Loucy (cell line): ENCODE measurements at regions not wholly inside any gene's neighbourhood (a gene's known extent, or its start where the extent isn't known, plus 50 kb on each side); places are given as distances from the start of the nearest gene placed in this dataset.

ENCODE experiments used
- H2AFZ ChIP-seq: fragments of 200-600 bp; sonication (generic); 2 replicates; pipeline ENCODE4 v1.6.0; 2016; ENCODE audit warnings: antibody characterized with exemption, mild to moderate bottlenecking, low read length, moderate library complexity
- H3F3A ChIP-seq: fragments of 200-600 bp; 2 replicates; pipeline ENCODE4 v1.6.0; 2016; ENCODE audit warnings: antibody characterized with exemption, low read depth, mild to moderate bottlenecking
- H3K27me3 ChIP-seq: fragments of 200-600 bp; sonication (generic); 2 replicates; pipeline ENCODE4 v1.6.1; 2014; ENCODE audit warnings: low read length, mild to moderate bottlenecking; ENCODE audit not compliant: insufficient read depth, poor library complexity, severe bottlenecking
- H3K36me3 ChIP-seq: fragments of 200-600 bp; sonication (generic); 2 replicates; pipeline ENCODE4 v1.6.1; 2016; ENCODE audit warnings: low read length; ENCODE audit not compliant: insufficient read depth
- H3K4me1 ChIP-seq: fragments of 200-600 bp; sonication (generic); 2 replicates; pipeline ENCODE4 v1.5.1; 2014; ENCODE audit warnings: low read length, mild to moderate bottlenecking; ENCODE audit not compliant: insufficient read depth, poor library complexity, severe bottlenecking
- H3K4me2 ChIP-seq: fragments of 200-600 bp; sonication (generic); 2 replicates; pipeline ENCODE4 v1.6.0; 2014; ENCODE audit warnings: antibody characterized with exemption, low read length, low read depth, mild to moderate bottlenecking; ENCODE audit not compliant: poor library complexity, severe bottlenecking
- H3K4me3 ChIP-seq: fragments of 200-600 bp; sonication (generic); 2 replicates; pipeline ENCODE4 v1.5.1; 2014; ENCODE audit warnings: low read length, mild to moderate bottlenecking, mixed read lengths; ENCODE audit not compliant: poor library complexity, severe bottlenecking
- H3K79me2 ChIP-seq: fragments of 200-600 bp; sonication (generic); 2 replicates; pipeline ENCODE4 v1.6.1; 2014; ENCODE audit warnings: low read length; ENCODE audit not compliant: insufficient read depth
- H3K9ac ChIP-seq: fragments of 200-600 bp; sonication (generic); 2 replicates; pipeline ENCODE4 v1.6.0; 2014; ENCODE audit warnings: mild to moderate bottlenecking, low read depth, low read length, moderate library complexity; ENCODE audit not compliant: poor library complexity, severe bottlenecking
- H3K9me2 ChIP-seq: fragments of 200-600 bp; sonication (generic); replicated peaks from 2 replicates; pipeline ENCODE4 v1.6.1; 2016; ENCODE audit warnings: low read depth, low read length, mixed read lengths
- H3K9me3 ChIP-seq: fragments of 200-600 bp; sonication (generic); 2 replicates; pipeline ENCODE4 v1.6.1; 2014; ENCODE audit warnings: mild to moderate bottlenecking, antibody characterized with exemption, low read length, low read depth; ENCODE audit not compliant: insufficient read depth
- H4K20me1 ChIP-seq: fragments of 200-600 bp; sonication (generic); 2 replicates; pipeline ENCODE4 v1.6.0; 2014; ENCODE audit warnings: antibody characterized with exemption, low read length, mild to moderate bottlenecking; ENCODE audit not compliant: insufficient read depth, poor library complexity, severe bottlenecking
- EZH2phosphoT487 ChIP-seq: fragments of 200-600 bp; IDR thresholded peaks from 2 replicates; pipeline ENCODE4 v1.6.1; 2018; ENCODE audit warnings: antibody characterized with exemption, mild to moderate bottlenecking, moderate library complexity, borderline replicate concordance
- TF ChIP-seq, protein P1 (sequence below): fragments of 200-600 bp; sonication (generic); conservative IDR thresholded peaks from 2 replicates; pipeline ENCODE4 v1.5.1; 2014; ENCODE audit warnings: mild to moderate bottlenecking, antibody characterized with exemption, low read length

- no peaks in the 10 kb centered on the region for H3K4me1 ChIP-seq
- H3K9ac ChIP-seq, result no peak overlapping the region
- no peak overlapping the region for H3K4me3 ChIP-seq
- H3F3A ChIP-seq, result no peaks in the 10 kb centered on the region
- no peaks in the 10 kb centered on the region for H3K9me2 ChIP-seq
- no peaks in the 10 kb centered on the region for H3K9me3 ChIP-seq
- no peak overlapping the region for H2AFZ ChIP-seq
- H3K79me2 ChIP-seq, result no peaks in the 10 kb centered on the region
- TF ChIP-seq EZH2phosphoT487, result no peak
- TF ChIP-seq, protein P1, sequence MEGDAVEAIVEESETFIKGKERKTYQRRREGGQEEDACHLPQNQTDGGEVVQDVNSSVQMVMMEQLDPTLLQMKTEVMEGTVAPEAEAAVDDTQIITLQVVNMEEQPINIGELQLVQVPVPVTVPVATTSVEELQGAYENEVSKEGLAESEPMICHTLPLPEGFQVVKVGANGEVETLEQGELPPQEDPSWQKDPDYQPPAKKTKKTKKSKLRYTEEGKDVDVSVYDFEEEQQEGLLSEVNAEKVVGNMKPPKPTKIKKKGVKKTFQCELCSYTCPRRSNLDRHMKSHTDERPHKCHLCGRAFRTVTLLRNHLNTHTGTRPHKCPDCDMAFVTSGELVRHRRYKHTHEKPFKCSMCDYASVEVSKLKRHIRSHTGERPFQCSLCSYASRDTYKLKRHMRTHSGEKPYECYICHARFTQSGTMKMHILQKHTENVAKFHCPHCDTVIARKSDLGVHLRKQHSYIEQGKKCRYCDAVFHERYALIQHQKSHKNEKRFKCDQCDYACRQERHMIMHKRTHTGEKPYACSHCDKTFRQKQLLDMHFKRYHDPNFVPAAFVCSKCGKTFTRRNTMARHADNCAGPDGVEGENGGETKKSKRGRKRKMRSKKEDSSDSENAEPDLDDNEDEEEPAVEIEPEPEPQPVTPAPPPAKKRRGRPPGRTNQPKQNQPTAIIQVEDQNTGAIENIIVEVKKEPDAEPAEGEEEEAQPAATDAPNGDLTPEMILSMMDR, result no peak
- H4K20me1 ChIP-seq, result no peaks in the 10 kb centered on the region
- H3K36me3 ChIP-seq, result no peaks in the 10 kb centered on the region
- H3K27me3 ChIP-seq, result no peaks in the 10 kb centered on the region
- H3K4me2 ChIP-seq, result no peak overlapping the region
Measured at GRCh38 chr1:200233393-200233792, 176.4 kb downstream of the ZNF281 start.

- no peaks in the 10 kb centered on the region for H3K9me3 ChIP-seq
- H4K20me1 ChIP-seq, result no peaks in the 10 kb centered on the region
- H3K79me2 ChIP-seq, result no peaks in the 10 kb centered on the region
- H3K4me3 ChIP-seq, result no peak overlapping the region
- H3K9me2 ChIP-seq, result no peaks in the 10 kb centered on the region
- H2AFZ ChIP-seq, result no peak overlapping the region
- H3F3A ChIP-seq, result no peaks in the 10 kb centered on the region
- no peaks in the 10 kb centered on the region for H3K36me3 ChIP-seq
- peaks cover 3% of the 10 kb centered on the region for H3K4me1 ChIP-seq
- H3K27me3 ChIP-seq, result peaks cover 3% of the 10 kb centered on the region
- no peak overlapping the region for H3K9ac ChIP-seq
- no peak overlapping the region for H3K4me2 ChIP-seq
- TF ChIP-seq, protein P1, result no peak
Measured at GRCh38 chr1:200231787-200232231, 178.0 kb downstream of the ZNF281 start.

- H4K20me1 ChIP-seq, result no peaks in the 10 kb centered on the region
- no peaks in the 10 kb centered on the region for H3K36me3 ChIP-seq
Measured at GRCh38 chr1:200230671-200231070, 179.2 kb downstream of the ZNF281 start.

GRCh38 chr1:200228486-200228885 is 181.3 kb downstream of the ZNF281 start:
- Histone ChIP-seq H2AFZ (no peak overlapping the region), H3K36me3 (no peaks in the 10 kb centered on the region), H3K4me1 (peaks cover 11% of the 10 kb centered on the region), H3K4me2 (no peak overlapping the region), H4K20me1 (no peaks in the 10 kb centered on the region), H3F3A (no peaks in the 10 kb centered on the region), H3K27me3 (peaks cover 3% of the 10 kb centered on the region), H3K4me3 (no peak overlapping the region), H3K9ac (no peak overlapping the region), H3K9me3 (no peaks in the 10 kb centered on the region), H3K9me2 (no peaks in the 10 kb centered on the region), H3K79me2 (no peaks in the 10 kb centered on the region)
- no peak for TF ChIP-seq EZH2phosphoT487
- TF ChIP-seq, protein P1, result no peak

More at GRCh38 chr1:200230671-200231070, 179.2 kb downstream of the ZNF281 start:
- no peaks in the 10 kb centered on the region for H3K79me2 ChIP-seq
- TF ChIP-seq EZH2phosphoT487, result no peak
- peaks cover 11% of the 10 kb centered on the region for H3K4me1 ChIP-seq
- H3K27me3 ChIP-seq, result peaks cover 3% of the 10 kb centered on the region
- no peaks in the 10 kb centered on the region for H3K9me2 ChIP-seq
- no peak overlapping the region for H2AFZ ChIP-seq
- H3K9me3 ChIP-seq, result no peaks in the 10 kb centered on the region
- no peaks in the 10 kb centered on the region for H3F3A ChIP-seq
- H3K4me3 ChIP-seq, result no peak overlapping the region
- no peak overlapping the region for H3K4me2 ChIP-seq
- H3K9ac ChIP-seq, result no peak overlapping the region
